ENCODE measurements at regions not wholly inside any gene's neighbourhood (a gene's known extent, or its start where the extent isn't known, plus 50 kb on each side); places are given as distances from the start of the nearest gene placed in this dataset.

GRCh38 chrX:124984140-124984813 lies 335.4 kb upstream of the TEX13C start:
- FAIRE-seq: no peak
- DNase-seq (ENCODE audit: low spot score): no peak

GRCh38 chrX:124986284-124986683 lies 333.4 kb upstream of the TEX13C start:
- FAIRE-seq (no peak), DNase-seq (ENCODE audit: low spot score) (no peak)

GRCh38 chrX:124993735-124994134 lies 325.9 kb upstream of the TEX13C start:
- FAIRE-seq: no peak
- no peak for DNase-seq (ENCODE audit: low spot score)

DNA sequence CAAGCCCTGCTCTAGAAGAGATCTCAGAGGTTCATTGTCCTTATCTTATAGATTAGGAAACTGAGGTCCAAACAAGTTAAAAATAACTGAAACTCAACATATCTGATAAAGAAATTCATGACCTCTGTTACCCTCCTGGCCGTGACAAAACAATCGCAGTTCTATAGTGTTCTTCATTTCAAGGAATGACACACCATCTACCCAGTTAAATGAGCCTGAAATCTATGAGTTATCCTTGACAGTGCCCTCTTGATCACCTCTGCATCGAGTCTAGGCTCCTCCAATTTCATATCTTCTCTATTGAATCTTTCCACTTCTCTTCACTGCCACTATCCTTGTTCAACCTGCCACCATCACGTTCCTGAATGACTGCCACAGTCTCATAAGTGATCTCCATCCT lies 325.3 kb upstream of the TEX13C start:
- no peak for FAIRE-seq

DNA sequence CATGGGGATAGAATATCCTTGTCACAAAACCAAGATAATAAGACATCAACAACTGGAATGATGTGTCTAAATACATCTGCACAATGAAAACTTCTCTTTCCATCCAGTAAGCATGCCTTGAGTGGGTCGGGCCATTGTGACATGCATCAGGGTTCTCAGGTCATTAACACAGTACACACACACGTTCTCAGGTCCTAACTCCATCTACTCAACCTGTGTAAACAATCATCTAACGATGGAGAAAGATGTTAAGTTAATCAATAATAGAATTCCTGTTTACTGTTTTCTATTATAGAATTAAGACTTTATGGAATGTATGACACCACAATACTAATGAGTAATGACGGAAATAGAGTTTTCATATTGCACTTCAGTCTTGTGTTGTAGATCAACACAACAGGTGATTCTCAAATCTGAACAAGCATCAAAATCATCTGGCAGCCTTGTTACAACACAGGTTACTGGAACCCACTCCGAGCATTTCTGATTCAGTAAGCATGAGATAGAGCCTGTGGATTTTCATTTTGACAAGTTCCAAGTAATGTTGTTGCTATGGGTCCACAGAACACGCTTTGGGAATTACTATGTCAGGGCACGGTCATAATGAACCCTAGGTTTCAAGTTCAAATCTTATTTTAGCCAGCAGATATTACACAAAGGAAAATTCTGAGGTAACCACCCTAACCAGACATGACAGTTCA lies 315.8 kb upstream of the TEX13C start:
- DNase-seq (ENCODE audit: low spot score) (no peak), FAIRE-seq (no peak)

More for the DNA sequence above, 325.3 kb upstream of the TEX13C start:
- DNase-seq (ENCODE audit: low spot score): no peak

DNA sequence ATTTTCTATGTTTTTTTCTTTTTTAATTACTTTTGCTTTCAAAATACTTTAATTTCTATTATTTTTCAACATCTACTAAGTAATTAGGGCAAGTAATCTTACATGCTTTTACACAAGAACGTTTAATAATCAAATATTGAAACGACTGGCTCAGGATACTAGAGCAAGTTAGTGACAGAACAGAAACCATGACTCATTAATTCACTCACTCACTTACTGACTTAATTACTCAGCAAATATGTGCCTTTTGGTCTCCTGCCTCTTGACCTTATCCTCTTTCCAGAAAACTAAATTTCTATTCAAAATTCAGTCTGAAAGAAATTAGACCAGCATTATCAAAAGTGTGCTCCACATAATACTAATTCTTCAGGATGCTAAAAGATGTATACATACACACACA lies 314.9 kb upstream of the TEX13C start:
- FAIRE-seq: no peak
- no peak for DNase-seq (ENCODE audit: low spot score)

- FAIRE-seq (no peak), DNase-seq (ENCODE audit: low spot score) (no peak)
Observed at GRCh38 chrX:125005863-125006262, 313.8 kb upstream of the TEX13C start.

GRCh38 chrX:125006704-125007103 lies 313.0 kb upstream of the TEX13C start:
- DNase-seq (ENCODE audit: low spot score): no peak
- FAIRE-seq: no peak

DNA sequence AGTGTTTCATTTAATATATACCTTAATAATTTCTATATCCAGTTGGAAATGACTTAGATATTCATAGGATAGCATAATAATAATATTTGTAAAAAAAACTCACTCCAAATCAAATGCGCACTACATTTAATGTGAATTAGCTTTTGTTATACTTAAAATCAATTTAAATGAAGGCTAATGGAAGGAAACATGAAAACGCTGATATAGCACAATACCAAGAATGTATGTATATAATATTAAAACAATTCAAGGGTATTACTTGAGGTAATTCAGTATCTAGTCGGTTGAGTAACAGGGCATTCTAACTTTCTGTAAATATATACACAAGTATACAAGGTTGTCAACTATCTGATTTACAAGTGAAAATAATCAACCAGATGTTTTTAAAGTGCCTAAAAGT lies 307.1 kb upstream of the TEX13C start:
- FAIRE-seq (no peak), DNase-seq (ENCODE audit: low spot score) (no peak)

DNA sequence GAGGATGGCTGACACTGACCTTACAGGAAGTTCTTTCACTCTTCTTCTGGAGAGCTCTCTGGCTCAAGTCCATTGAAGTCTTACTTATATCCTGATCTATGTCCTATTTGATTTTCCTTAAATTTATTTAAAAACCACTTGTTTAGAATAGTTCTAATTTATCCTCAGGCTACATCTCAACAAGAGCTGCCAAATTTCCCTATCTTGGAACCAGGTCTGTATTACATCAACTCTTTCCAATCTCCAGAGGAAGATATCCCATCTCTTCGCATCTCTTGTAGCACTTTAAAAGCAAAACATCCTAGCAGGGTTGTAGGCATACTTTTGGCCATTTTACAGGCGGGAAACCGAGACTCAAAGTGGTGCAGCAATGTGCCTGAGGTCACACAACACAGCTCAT lies 290.5 kb upstream of the TEX13C start:
- DNase-seq (ENCODE audit: low spot score) (no peak), FAIRE-seq (no peak)

Data from urothelium cell line (cell line).